ENCODE measurements at regions not wholly inside any gene's neighbourhood (a gene's known extent, or its start where the extent isn't known, plus 50 kb on each side); places are given as distances from the start of the nearest gene placed in this dataset.

DNA sequence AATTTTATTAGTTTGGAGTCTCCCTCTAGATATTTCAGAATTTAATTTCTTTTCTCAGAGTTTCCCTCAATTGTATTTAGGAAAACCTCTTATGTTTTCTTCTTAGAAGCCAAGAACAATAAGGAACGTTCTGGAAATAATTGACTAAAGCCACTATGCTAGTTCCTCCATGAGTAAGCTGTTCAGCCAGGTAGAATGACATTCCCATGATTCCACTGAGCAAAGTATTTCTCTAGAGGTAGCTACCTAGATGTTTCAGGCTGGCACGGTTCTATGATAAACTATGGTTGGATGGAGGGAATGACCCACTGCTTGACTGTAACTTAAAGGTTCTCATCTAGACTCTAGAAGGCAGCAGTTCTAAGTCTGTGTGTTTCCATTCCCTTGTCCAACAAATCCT lies 62.4 kb downstream of the CLDN17 start:
- Mint-ChIP-seq H3K4me3 (no peak overlapping the region), H3K27me3 (ENCODE audit: insufficient read depth) (no peaks in the 10 kb centered on the region), H3K9me3 (peaks cover 21% of the 10 kb centered on the region), H3K27ac (no peak overlapping the region), H3K4me1 (ENCODE audit: low read depth) (no peaks in the 10 kb centered on the region), H3K36me3 (ENCODE audit: low read depth) (no peaks in the 10 kb centered on the region)
- TF ChIP-seq, protein P1, sequence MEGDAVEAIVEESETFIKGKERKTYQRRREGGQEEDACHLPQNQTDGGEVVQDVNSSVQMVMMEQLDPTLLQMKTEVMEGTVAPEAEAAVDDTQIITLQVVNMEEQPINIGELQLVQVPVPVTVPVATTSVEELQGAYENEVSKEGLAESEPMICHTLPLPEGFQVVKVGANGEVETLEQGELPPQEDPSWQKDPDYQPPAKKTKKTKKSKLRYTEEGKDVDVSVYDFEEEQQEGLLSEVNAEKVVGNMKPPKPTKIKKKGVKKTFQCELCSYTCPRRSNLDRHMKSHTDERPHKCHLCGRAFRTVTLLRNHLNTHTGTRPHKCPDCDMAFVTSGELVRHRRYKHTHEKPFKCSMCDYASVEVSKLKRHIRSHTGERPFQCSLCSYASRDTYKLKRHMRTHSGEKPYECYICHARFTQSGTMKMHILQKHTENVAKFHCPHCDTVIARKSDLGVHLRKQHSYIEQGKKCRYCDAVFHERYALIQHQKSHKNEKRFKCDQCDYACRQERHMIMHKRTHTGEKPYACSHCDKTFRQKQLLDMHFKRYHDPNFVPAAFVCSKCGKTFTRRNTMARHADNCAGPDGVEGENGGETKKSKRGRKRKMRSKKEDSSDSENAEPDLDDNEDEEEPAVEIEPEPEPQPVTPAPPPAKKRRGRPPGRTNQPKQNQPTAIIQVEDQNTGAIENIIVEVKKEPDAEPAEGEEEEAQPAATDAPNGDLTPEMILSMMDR (IDR thresholded peaks at IDR 0.05), result no peak
- DNase-seq, result no peak

DNA sequence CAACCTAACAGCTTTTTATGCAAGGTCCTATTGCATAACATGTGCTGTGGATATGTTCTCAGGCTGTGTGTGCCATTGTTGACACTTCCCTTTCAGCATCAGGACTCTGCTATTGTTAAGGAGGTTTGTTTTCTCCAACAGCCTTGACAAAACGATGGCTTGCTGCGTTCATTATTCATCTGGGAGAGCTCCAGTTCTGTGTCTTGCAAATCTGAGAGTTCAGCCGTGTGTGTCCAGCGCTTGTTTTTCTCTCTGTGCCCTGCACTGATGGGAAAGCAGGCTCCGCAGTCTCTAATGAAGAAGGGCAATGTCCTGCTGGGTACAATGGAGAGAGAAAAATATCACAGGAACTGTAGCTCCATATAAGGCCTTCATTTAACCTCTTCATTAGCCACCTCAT lies 63.7 kb downstream of the CLDN17 start:
- no peak overlapping the region for H3K27ac Mint-ChIP-seq
- no peaks in the 10 kb centered on the region for H3K27me3 Mint-ChIP-seq (ENCODE audit: insufficient read depth)
- no peaks in the 10 kb centered on the region for H3K36me3 Mint-ChIP-seq (ENCODE audit: low read depth)
- H3K4me3 Mint-ChIP-seq, result no peak overlapping the region
- TF ChIP-seq, protein P1 (IDR thresholded peaks at IDR 0.05), result no peak
- DNase-seq, result no peak
- no peaks in the 10 kb centered on the region for H3K4me1 Mint-ChIP-seq (ENCODE audit: low read depth)
- H3K9me3 Mint-ChIP-seq, result peaks cover 23% of the 10 kb centered on the region

GRCh38 chr21:30101967-30102366 lies 64.6 kb downstream of the CLDN17 start:
- TF ChIP-seq, protein P1 (IDR thresholded peaks at IDR 0.05), result no peak
- H3K4me1 Mint-ChIP-seq (ENCODE audit: low read depth), result no peaks in the 10 kb centered on the region
- DNase-seq, result no peak
- no peaks in the 10 kb centered on the region for H3K27me3 Mint-ChIP-seq (ENCODE audit: insufficient read depth)
- no peaks in the 10 kb centered on the region for H3K36me3 Mint-ChIP-seq (ENCODE audit: low read depth)
- peaks cover 28% of the 10 kb centered on the region for H3K9me3 Mint-ChIP-seq
- no peak overlapping the region for H3K27ac Mint-ChIP-seq
- no peak overlapping the region for H3K4me3 Mint-ChIP-seq

GRCh38 chr21:30097791-30098190 lies 68.8 kb downstream of the CLDN17 start:
- no peaks in the 10 kb centered on the region for H3K36me3 Mint-ChIP-seq (ENCODE audit: low read depth)
- TF ChIP-seq, protein P1 (IDR thresholded peaks at IDR 0.05), result no peak
- no peaks in the 10 kb centered on the region for H3K27me3 Mint-ChIP-seq (ENCODE audit: insufficient read depth)

GRCh38 chr21:30083225-30083945 lies 83.2 kb downstream of the CLDN17 start:
- H3K27me3 Mint-ChIP-seq (ENCODE audit: insufficient read depth), result no peaks in the 10 kb centered on the region

More at GRCh38 chr21:30097791-30098190, 68.8 kb downstream of the CLDN17 start:
- DNase-seq, result no peak
- no peaks in the 10 kb centered on the region for H3K4me1 Mint-ChIP-seq (ENCODE audit: low read depth)
- no peak overlapping the region for H3K4me3 Mint-ChIP-seq
- no peak overlapping the region for H3K27ac Mint-ChIP-seq
- peaks cover 41% of the 10 kb centered on the region for H3K9me3 Mint-ChIP-seq

More at GRCh38 chr21:30083225-30083945, 83.2 kb downstream of the CLDN17 start:
- H3K27ac Mint-ChIP-seq, result no peak overlapping the region
- no peaks in the 10 kb centered on the region for H3K4me1 Mint-ChIP-seq (ENCODE audit: low read depth)
- H3K36me3 Mint-ChIP-seq (ENCODE audit: low read depth), result no peaks in the 10 kb centered on the region
- no peak for DNase-seq
- H3K4me3 Mint-ChIP-seq, result no peak overlapping the region
- TF ChIP-seq, protein P1 (IDR thresholded peaks at IDR 0.05), result no peak
- peaks cover 52% of the 10 kb centered on the region for H3K9me3 Mint-ChIP-seq

All from HFFc6 (cell line).